HCT116 (cell line): ENCODE measurements at regions not wholly inside any gene's neighbourhood (a gene's known extent, or its start where the extent isn't known, plus 50 kb on each side); places are given as distances from the start of the nearest gene placed in this dataset.

Experiments used
- CTCF ChIP-seq, 3 experiments: fragments of 200-600 bp in 1 of 3; sonication (generic) in 1 of 3; IDR thresholded peaks in 2 of 3; conservative IDR thresholded peaks in 1 of 3; 2 replicates each; pipeline ENCODE4 v1.5.1; 2012 to 2017; ENCODE audit warnings: low read depth in 2 of 3, low read length in 2 of 3, antibody characterized with exemption in 1 of 3, borderline replicate concordance in 1 of 3, control low read depth in 1 of 3, mild to moderate bottlenecking in 1 of 3, mixed read lengths in 1 of 3, mixed run types in 1 of 3, moderate library complexity in 1 of 3; ENCODE audit not compliant: insufficient read depth in 1 of 3
- EZH2phosphoT487 ChIP-seq: fragments of 200-600 bp; IDR thresholded peaks from 2 replicates; pipeline ENCODE4 v1.6.1; 2018; ENCODE audit warnings: antibody characterized with exemption, borderline replicate concordance
- JUND ChIP-seq: IDR thresholded peaks from 2 replicates; pipeline ENCODE4 v1.6.1; 2012
- MAX ChIP-seq: IDR thresholded peaks from 2 replicates; pipeline ENCODE4 v1.6.1; 2012
- POLR2AphosphoS5 ChIP-seq: IDR thresholded peaks from 2 replicates; pipeline ENCODE4 v1.6.1; 2011; ENCODE audit warnings: mild to moderate bottlenecking, low read depth, low read length, moderate library complexity
- SIN3A ChIP-seq: IDR thresholded peaks from 2 replicates; pipeline ENCODE4 v1.6.1; 2012; ENCODE audit warnings: low read depth
- TCF7L2 ChIP-seq: IDR thresholded peaks from 2 replicates; pipeline ENCODE4 v1.7.0; 2011; ENCODE audit warnings: borderline replicate concordance, inconsistent platforms; ENCODE audit not compliant: insufficient read depth, insufficient read length; ENCODE audit errors: extremely low read depth
- YY1 ChIP-seq: IDR thresholded peaks from 2 replicates; pipeline ENCODE4 v1.6.1; 2011; ENCODE audit warnings: low read length, low read depth, moderate library complexity, mild to moderate bottlenecking; ENCODE audit not compliant: insufficient replicate concordance; ENCODE audit errors: extremely low read depth
- ZNF274 ChIP-seq: fragments of 200-500 bp; sonication (Bioruptor generic); IDR thresholded peaks from 2 replicates; pipeline ENCODE4 v1.6.1; 2014; ENCODE audit warnings: mild to moderate bottlenecking, low read depth, low read length, inconsistent platforms

- no peak for TF ChIP-seq YY1
- no peak for TF ChIP-seq CTCF (IDR thresholded peaks at IDR 0.05 in 2 of 3, conservative IDR thresholded peaks at IDR 0.05 in 1 of 3; ENCODE audit: borderline replicate concordance in 1 of 3, insufficient read depth in 1 of 3, low read depth in 2 of 3, low read length in 2 of 3)
- no peak for TF ChIP-seq POLR2AphosphoS5
- no peak for TF ChIP-seq SIN3A
- TF ChIP-seq EZH2phosphoT487, result no peak
- no peak for TF ChIP-seq MAX
- TF ChIP-seq ZNF274, result no peak
- TF ChIP-seq TCF7L2, result no peak
- TF ChIP-seq JUND, result no peak; the same call in 1 of the 2 replicates
These were observed 97.0 kb downstream of the DRD1 start for GRCh38 chr5:175347027-175347426.
